MCF 10A (cell line): ENCODE measurements at regions not wholly inside any gene's neighbourhood (a gene's known extent, or its start where the extent isn't known, plus 50 kb on each side); places are given as distances from the start of the nearest gene placed in this dataset.

Experiments used
- BruUV-seq: library from RNA; stranded (reverse); fragments of 400-500 nt; replicated peaks from 2 replicates; lab custom pipeline; 2021; lab: Mats Ljungman, UMichigan
- CTCF ChIA-PET: fragments of 300-600 bp; sonication (Branson Sonifier 250); formaldehyde crosslinking; extraction: SDS; loops from one replicate; lab custom pipeline; 2021; ENCODE audit warnings: antibody characterized with exemption, inconsistent platforms; lab: Yijun Ruan, JAX
- POLR2A ChIA-PET: fragments of 300-600, 350-650 bp; sonication (Branson Sonifier 250); formaldehyde crosslinking; extraction: SDS; loops from one replicate; lab custom pipeline; 2020; ENCODE audit warnings: antibody characterized with exemption, inconsistent platforms; lab: Yijun Ruan, JAX
- DNase-seq: peaks from one replicate; pipeline ENCODE4 v3.0.0-alpha.2; 2018; ENCODE audit not compliant: unreplicated experiment
- H3K27ac Mint-ChIP-seq: one replicate; pipeline ENCODE4 v1.8.0; 2022; ENCODE audit warnings: mild to moderate bottlenecking, low read depth, mixed read lengths; ENCODE audit not compliant: unreplicated experiment
- H3K27me3 Mint-ChIP-seq: one replicate; pipeline ENCODE4 v1.8.0; 2022; ENCODE audit warnings: mixed read lengths; ENCODE audit not compliant: insufficient read depth, unreplicated experiment
- H3K36me3 Mint-ChIP-seq: one replicate; pipeline ENCODE4 v1.8.0; 2022; ENCODE audit warnings: mild to moderate bottlenecking, moderate library complexity, mixed read lengths; ENCODE audit not compliant: insufficient read depth, unreplicated experiment
- H3K4me1 Mint-ChIP-seq: one replicate; pipeline ENCODE4 v1.8.0; 2022; ENCODE audit warnings: mixed read lengths; ENCODE audit not compliant: insufficient read depth, unreplicated experiment
- H3K4me3 Mint-ChIP-seq: one replicate; pipeline ENCODE4 v1.8.0; 2022; ENCODE audit warnings: mild to moderate bottlenecking, moderate library complexity, mixed read lengths; ENCODE audit not compliant: unreplicated experiment
- H3K9me3 Mint-ChIP-seq: one replicate; pipeline ENCODE4 v1.8.0; 2022; ENCODE audit warnings: mixed read lengths; ENCODE audit not compliant: unreplicated experiment
- intact Hi-C: fragments of 100-400 bp; cut with micrococcal nuclease; formaldehyde crosslinking; loops from 2 replicates; pipeline ENCODE4 v1.14.1; 2022
- TF ChIP-seq, protein P1 (sequence below): fragments of 200-600 bp; IDR thresholded peaks from one replicate; pipeline ENCODE4 v1.8.0; 2022; ENCODE audit warnings: antibody characterized with exemption, mild to moderate bottlenecking; ENCODE audit not compliant: unreplicated experiment

DNA sequence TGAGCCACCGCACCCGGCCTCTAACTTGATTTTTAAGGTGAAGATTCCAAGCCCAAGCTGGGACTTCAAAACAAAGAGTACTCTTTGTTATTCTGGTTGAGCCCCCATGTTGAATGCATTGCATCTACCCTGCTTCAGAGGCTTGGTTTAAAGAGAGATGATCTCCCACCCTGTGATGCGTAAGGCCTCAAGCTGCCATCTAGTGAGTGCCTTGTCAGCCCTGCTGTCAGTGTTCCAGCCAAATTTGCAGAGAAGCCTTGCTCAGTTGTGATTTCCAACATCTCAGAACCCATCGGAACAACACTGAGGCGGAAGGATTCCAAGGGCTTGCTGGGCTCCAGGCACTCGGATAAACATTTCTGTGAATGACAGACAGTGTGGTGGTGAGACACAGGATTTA, 210.7 kb upstream of the RGMA start:
- POLR2A ChIA-PET, result interaction anchor here (0.8 kb wide), 1 partner anchor 109 kb away, joined by 3 read pairs; no protein-coding TSS in a partner anchor
- BruUV-seq, result no TSS peak
- Mint-ChIP-seq H3K9me3 (peaks cover 8% of the 10 kb centered on the region), H3K4me3 (no peak overlapping the region), H3K36me3 (peaks cover 4% of the 10 kb centered on the region), H3K4me1 (peaks cover 23% of the 10 kb centered on the region), H3K27me3 (no peaks in the 10 kb centered on the region), H3K27ac (no peak overlapping the region)
- intact Hi-C loops, result no loop called here
- DNase-seq, result no peak
- TF ChIP-seq, protein P1, sequence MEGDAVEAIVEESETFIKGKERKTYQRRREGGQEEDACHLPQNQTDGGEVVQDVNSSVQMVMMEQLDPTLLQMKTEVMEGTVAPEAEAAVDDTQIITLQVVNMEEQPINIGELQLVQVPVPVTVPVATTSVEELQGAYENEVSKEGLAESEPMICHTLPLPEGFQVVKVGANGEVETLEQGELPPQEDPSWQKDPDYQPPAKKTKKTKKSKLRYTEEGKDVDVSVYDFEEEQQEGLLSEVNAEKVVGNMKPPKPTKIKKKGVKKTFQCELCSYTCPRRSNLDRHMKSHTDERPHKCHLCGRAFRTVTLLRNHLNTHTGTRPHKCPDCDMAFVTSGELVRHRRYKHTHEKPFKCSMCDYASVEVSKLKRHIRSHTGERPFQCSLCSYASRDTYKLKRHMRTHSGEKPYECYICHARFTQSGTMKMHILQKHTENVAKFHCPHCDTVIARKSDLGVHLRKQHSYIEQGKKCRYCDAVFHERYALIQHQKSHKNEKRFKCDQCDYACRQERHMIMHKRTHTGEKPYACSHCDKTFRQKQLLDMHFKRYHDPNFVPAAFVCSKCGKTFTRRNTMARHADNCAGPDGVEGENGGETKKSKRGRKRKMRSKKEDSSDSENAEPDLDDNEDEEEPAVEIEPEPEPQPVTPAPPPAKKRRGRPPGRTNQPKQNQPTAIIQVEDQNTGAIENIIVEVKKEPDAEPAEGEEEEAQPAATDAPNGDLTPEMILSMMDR, result no peak
- CTCF ChIA-PET, result no interaction called here

DNA sequence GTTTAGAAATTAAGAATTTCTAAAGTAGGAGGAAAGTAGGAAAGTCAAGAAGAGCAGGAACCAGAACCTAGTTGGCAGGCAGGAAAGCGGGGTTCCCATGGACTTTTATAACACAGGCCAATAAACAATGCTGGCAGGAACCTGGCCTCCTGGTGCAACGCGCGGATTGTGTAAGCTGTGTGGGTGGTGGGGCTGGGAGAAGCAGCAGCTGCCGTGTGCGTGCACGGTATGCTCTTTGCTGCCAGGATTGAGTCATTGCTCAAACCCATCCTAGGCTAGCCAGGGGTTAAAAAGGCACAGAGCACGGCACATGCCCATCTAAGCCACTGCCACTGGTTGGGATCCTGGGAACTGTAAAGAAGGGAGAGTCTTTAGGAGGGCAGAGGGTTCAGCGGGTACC, 209.9 kb upstream of the RGMA start:
- intact Hi-C loops, result no loop called here
- CTCF ChIA-PET, result no interaction called here
- BruUV-seq, result no TSS peak
- POLR2A ChIA-PET, result interaction anchor here (1.0 kb wide), 1 partner anchor 11 kb away, joined by 3 read pairs; no protein-coding TSS in a partner anchor
- peak; percentile 96 for DNase-seq
- TF ChIP-seq, protein P1, result no peak
- H3K36me3 Mint-ChIP-seq, result peaks cover 4% of the 10 kb centered on the region
- H3K27ac Mint-ChIP-seq, result peak overlapping the region; percentile 43
- H3K27me3 Mint-ChIP-seq, result no peaks in the 10 kb centered on the region
- H3K9me3 Mint-ChIP-seq, result peaks cover under 1% of the 10 kb centered on the region
- no peak overlapping the region for H3K4me3 Mint-ChIP-seq
- peaks cover 23% of the 10 kb centered on the region for H3K4me1 Mint-ChIP-seq

GRCh38 chr15:93296759-93297500, 207.9 kb upstream of the RGMA start:
- ChIA-PET CTCF (interaction anchor here (0.6 kb wide), 1 partner anchor 99 kb away, joined by 4 read pairs; no protein-coding TSS in a partner anchor), POLR2A (interaction anchor here (0.7 kb wide), 1 partner anchor 303 kb away, joined by 4 read pairs; no protein-coding TSS in a partner anchor)
- Mint-ChIP-seq H3K4me3 (no peak overlapping the region), H3K27ac (no peak overlapping the region), H3K27me3 (no peaks in the 10 kb centered on the region), H3K9me3 (no peaks in the 10 kb centered on the region), H3K4me1 (peaks cover 23% of the 10 kb centered on the region), H3K36me3 (no peaks in the 10 kb centered on the region)
- no peak for DNase-seq
- intact Hi-C loops, result no loop called here
- BruUV-seq, result no TSS peak
- TF ChIP-seq, protein P1, result no peak

- no peaks in the 10 kb centered on the region for H3K9me3 Mint-ChIP-seq
- H3K27ac Mint-ChIP-seq, result no peak overlapping the region
- peaks cover 10% of the 10 kb centered on the region for H3K4me1 Mint-ChIP-seq
- TF ChIP-seq, protein P1, result no peak
- H3K36me3 Mint-ChIP-seq, result no peaks in the 10 kb centered on the region
- H3K4me3 Mint-ChIP-seq, result no peak overlapping the region
- ChIA-PET CTCF (no interaction called here), POLR2A (no interaction called here)
- DNase-seq, result no peak
- intact Hi-C loops, result no loop called here
- no TSS peak for BruUV-seq
- H3K27me3 Mint-ChIP-seq, result no peaks in the 10 kb centered on the region
Measured at GRCh38 chr15:93294896-93295295, 205.9 kb upstream of the RGMA start.
